GM10266 (cell line): ENCODE measurements at regions not wholly inside any gene's neighbourhood (a gene's known extent, or its start where the extent isn't known, plus 50 kb on each side); places are given as distances from the start of the nearest gene placed in this dataset.
"Not testable (repeated sequence)": the region's sequence is repeated elsewhere in the genome, so short reads cannot be mapped to it uniquely, and the experiment has no call there.

ENCODE experiments used
- DNase-seq: peaks from one replicate; pipeline ENCODE4 v3.0.0; 2012; ENCODE audit errors: extremely low spot score
- CTCF ChIP-seq: IDR thresholded peaks from 2 replicates; pipeline ENCODE4 v1.5.1; 2012; ENCODE audit warnings: mild to moderate bottlenecking, low read depth; ENCODE audit not compliant: control insufficient read depth, insufficient read depth; ENCODE audit errors: missing control alignments

- no peak for TF ChIP-seq CTCF
- no peak for DNase-seq
Measured at GRCh38 chr7:13024121-13024674, 336.8 kb downstream of the ARL4A start.

GRCh38 chr7:13025043-13025442 lies 337.6 kb downstream of the ARL4A start:
- not testable (repeated sequence) for DNase-seq

GRCh38 chr7:13027321-13027720 lies 339.9 kb downstream of the ARL4A start:
- no peak for TF ChIP-seq CTCF
- DNase-seq = no peak

- no peak for DNase-seq
- TF ChIP-seq CTCF = no peak
Measured at GRCh38 chr7:13028036-13028824, 340.8 kb downstream of the ARL4A start.

- no peak for TF ChIP-seq CTCF
- no peak for DNase-seq
Measured at GRCh38 chr7:13028825-13029099, 341.3 kb downstream of the ARL4A start.

GRCh38 chr7:13031468-13031867 lies 344.0 kb downstream of the ARL4A start:
- no peak for DNase-seq
- no peak for TF ChIP-seq CTCF

- DNase-seq = no peak
- TF ChIP-seq CTCF = no peak
Measured at GRCh38 chr7:13032084-13032483, 344.7 kb downstream of the ARL4A start.

GRCh38 chr7:13032576-13032975 lies 345.1 kb downstream of the ARL4A start:
- no peak for DNase-seq
- no peak for TF ChIP-seq CTCF
